ENCODE measurements at regions not wholly inside any gene's neighbourhood (a gene's known extent, or its start where the extent isn't known, plus 50 kb on each side); places are given as distances from the start of the nearest gene placed in this dataset.

- Mint-ChIP-seq H3K4me1 (ENCODE audit: unreplicated experiment) (peaks cover 9% of the 10 kb centered on the region), H3K36me3 (ENCODE audit: low read depth, unreplicated experiment) (no peaks in the 10 kb centered on the region), H3K27me3 (ENCODE audit: unreplicated experiment) (no peaks in the 10 kb centered on the region), H3K9me3 (ENCODE audit: unreplicated experiment) (no peaks in the 10 kb centered on the region), H3K4me3 (ENCODE audit: unreplicated experiment) (no peak overlapping the region), H3K27ac (ENCODE audit: unreplicated experiment) (no peak overlapping the region)
- TF ChIP-seq CTCF (IDR thresholded peaks at IDR 0.05; ENCODE audit: unreplicated experiment), result no peak
- no peak for DNase-seq (ENCODE audit: low spot score)
Measured at GRCh38 chr16:73847090-73847489, 449.5 kb upstream of the PSMD7 start.

GRCh38 chr16:73846356-73846755 is 450.3 kb upstream of the PSMD7 start:
- Mint-ChIP-seq H3K4me1 (ENCODE audit: unreplicated experiment) (peaks cover 9% of the 10 kb centered on the region), H3K36me3 (ENCODE audit: low read depth, unreplicated experiment) (no peaks in the 10 kb centered on the region), H3K27me3 (ENCODE audit: unreplicated experiment) (no peaks in the 10 kb centered on the region), H3K4me3 (ENCODE audit: unreplicated experiment) (no peak overlapping the region), H3K9me3 (ENCODE audit: unreplicated experiment) (no peaks in the 10 kb centered on the region), H3K27ac (ENCODE audit: unreplicated experiment) (no peak overlapping the region)
- DNase-seq (ENCODE audit: low spot score), result no peak
- TF ChIP-seq CTCF (IDR thresholded peaks at IDR 0.05; ENCODE audit: unreplicated experiment), result no peak

GRCh38 chr16:73846007-73846330 is 450.6 kb upstream of the PSMD7 start:
- Mint-ChIP-seq H3K27ac (ENCODE audit: unreplicated experiment) (no peak overlapping the region), H3K4me1 (ENCODE audit: unreplicated experiment) (peaks cover 10% of the 10 kb centered on the region), H3K36me3 (ENCODE audit: low read depth, unreplicated experiment) (peaks cover under 1% of the 10 kb centered on the region), H3K27me3 (ENCODE audit: unreplicated experiment) (no peaks in the 10 kb centered on the region), H3K9me3 (ENCODE audit: unreplicated experiment) (no peaks in the 10 kb centered on the region), H3K4me3 (ENCODE audit: unreplicated experiment) (no peak overlapping the region)
- no peak for TF ChIP-seq CTCF (IDR thresholded peaks at IDR 0.05; ENCODE audit: unreplicated experiment)
- no peak for DNase-seq (ENCODE audit: low spot score)

GRCh38 chr16:73845238-73846006 is 451.2 kb upstream of the PSMD7 start:
- peaks cover 2% of the 10 kb centered on the region for H3K27me3 Mint-ChIP-seq (ENCODE audit: unreplicated experiment)
- no peak for DNase-seq (ENCODE audit: low spot score)
- H3K27ac Mint-ChIP-seq (ENCODE audit: unreplicated experiment), result no peak overlapping the region
- TF ChIP-seq CTCF (IDR thresholded peaks at IDR 0.05; ENCODE audit: unreplicated experiment), result no peak
- no peak overlapping the region for H3K4me3 Mint-ChIP-seq (ENCODE audit: unreplicated experiment)
- peaks cover 4% of the 10 kb centered on the region for H3K36me3 Mint-ChIP-seq (ENCODE audit: low read depth, unreplicated experiment)
- H3K9me3 Mint-ChIP-seq (ENCODE audit: unreplicated experiment), result no peaks in the 10 kb centered on the region
- peaks cover 15% of the 10 kb centered on the region for H3K4me1 Mint-ChIP-seq (ENCODE audit: unreplicated experiment)

- no peak for TF ChIP-seq CTCF (IDR thresholded peaks at IDR 0.05; ENCODE audit: unreplicated experiment)
- no peak for DNase-seq (ENCODE audit: low spot score)
- H3K27me3 Mint-ChIP-seq (ENCODE audit: unreplicated experiment), result peaks cover 5% of the 10 kb centered on the region
- H3K4me1 Mint-ChIP-seq (ENCODE audit: unreplicated experiment), result peaks cover 15% of the 10 kb centered on the region
- no peaks in the 10 kb centered on the region for H3K9me3 Mint-ChIP-seq (ENCODE audit: unreplicated experiment)
- H3K36me3 Mint-ChIP-seq (ENCODE audit: low read depth, unreplicated experiment), result peaks cover 4% of the 10 kb centered on the region
- H3K27ac Mint-ChIP-seq (ENCODE audit: unreplicated experiment), result peak overlapping the region; percentile 18
- no peak overlapping the region for H3K4me3 Mint-ChIP-seq (ENCODE audit: unreplicated experiment)
Measured at GRCh38 chr16:73840728-73841127, 455.9 kb upstream of the PSMD7 start.
